Astrocyte (in vitro differentiated cells and primary cell): ENCODE measurements at regions not wholly inside any gene's neighbourhood (a gene's known extent, or its start where the extent isn't known, plus 50 kb on each side); places are given as distances from the start of the nearest gene placed in this dataset.

Experiments used
- DNase-seq: peaks from one replicate; pipeline ENCODE4 v3.0.0-alpha.2; 2010; ENCODE audit warnings: low read depth
- FAIRE-seq: peaks from 2 replicates; lab custom pipeline; 2011; peaks lifted over from hg19 to GRCh38; lab: Jason Lieb, UNC
- H2AFZ ChIP-seq: 2 replicates; pipeline ENCODE4 v1.6.0; 2012; ENCODE audit warnings: low read depth, low read length, inconsistent platforms
- H3K27ac ChIP-seq: 2 replicates; pipeline ENCODE4 v1.5.1; 2011; ENCODE audit warnings: low read depth, low read length, inconsistent platforms
- H3K27me3 ChIP-seq: 2 replicates; pipeline ENCODE4 v1.6.0; 2011; ENCODE audit warnings: low read length, inconsistent platforms; ENCODE audit not compliant: insufficient read depth
- H3K36me3 ChIP-seq: 2 replicates; pipeline ENCODE4 v1.5.1; 2011; ENCODE audit warnings: low read length, inconsistent platforms; ENCODE audit not compliant: insufficient read depth
- H3K4me1 ChIP-seq: 2 replicates; pipeline ENCODE4 v1.5.1; 2011; ENCODE audit warnings: low read length, inconsistent platforms; ENCODE audit not compliant: insufficient read depth
- H3K4me2 ChIP-seq: 2 replicates; pipeline ENCODE4 v1.6.0; 2012; ENCODE audit warnings: low read length, inconsistent platforms
- H3K4me3 ChIP-seq: 2 replicates; pipeline ENCODE4 v1.5.1; 2011; ENCODE audit warnings: low read depth, mild to moderate bottlenecking, low read length, inconsistent platforms; ENCODE audit not compliant: insufficient read depth
- H3K79me2 ChIP-seq: 2 replicates; pipeline ENCODE4 v1.6.0; 2012; ENCODE audit warnings: mild to moderate bottlenecking, low read length, inconsistent platforms; ENCODE audit not compliant: insufficient read depth
- H3K9ac ChIP-seq: 2 replicates; pipeline ENCODE4 v1.6.0; 2012; ENCODE audit warnings: mild to moderate bottlenecking, low read length, inconsistent platforms
- H3K9me3 ChIP-seq: 2 replicates; pipeline ENCODE4 v1.5.1; 2012; ENCODE audit warnings: low read depth, mild to moderate bottlenecking, low read length, inconsistent platforms; ENCODE audit not compliant: insufficient read depth
- H4K20me1 ChIP-seq: 2 replicates; pipeline ENCODE4 v1.6.0; 2012; ENCODE audit warnings: low read length, inconsistent platforms; ENCODE audit not compliant: insufficient read depth
- H3K27ac Mint-ChIP-seq: one replicate; pipeline ENCODE4 v1.8.0; 2021; ENCODE audit warnings: mild to moderate bottlenecking, mixed read lengths; ENCODE audit not compliant: unreplicated experiment
- H3K27me3 Mint-ChIP-seq: one replicate; pipeline ENCODE4 v1.8.0; 2021; ENCODE audit warnings: low read depth, mixed read lengths; ENCODE audit not compliant: unreplicated experiment
- H3K36me3 Mint-ChIP-seq: one replicate; pipeline ENCODE4 v1.8.0; 2021; ENCODE audit warnings: low read depth, mixed read lengths; ENCODE audit not compliant: unreplicated experiment
- H3K4me1 Mint-ChIP-seq: one replicate; pipeline ENCODE4 v1.8.0; 2021; ENCODE audit warnings: low read depth, mixed read lengths; ENCODE audit not compliant: unreplicated experiment
- H3K4me3 Mint-ChIP-seq: one replicate; pipeline ENCODE4 v1.8.0; 2021; ENCODE audit warnings: mild to moderate bottlenecking, moderate library complexity, mixed read lengths; ENCODE audit not compliant: unreplicated experiment
- H3K9me3 Mint-ChIP-seq: one replicate; pipeline ENCODE4 v1.8.0; 2021; ENCODE audit warnings: mild to moderate bottlenecking, mixed read lengths; ENCODE audit not compliant: unreplicated experiment
- CTCF ChIP-seq: IDR thresholded peaks from 2 replicates; pipeline ENCODE4 v1.5.1; 2011; ENCODE audit warnings: low read depth, mild to moderate bottlenecking, inconsistent platforms, low read length, moderate library complexity; ENCODE audit not compliant: insufficient read depth
- EZH2 ChIP-seq: IDR thresholded peaks from 2 replicates; pipeline ENCODE4 v1.6.1; 2012; ENCODE audit warnings: mild to moderate bottlenecking, low read length, inconsistent platforms; ENCODE audit not compliant: insufficient read depth

GRCh38 chr4:14184265-14184664 lies 556.7 kb upstream of the BOD1L1 start:
- Histone ChIP-seq H4K20me1 (no peaks in the 10 kb centered on the region), H3K27ac (no peak overlapping the region), H3K79me2 (no peaks in the 10 kb centered on the region), H3K36me3 (no peaks in the 10 kb centered on the region), H2AFZ (no peak overlapping the region), H3K9ac (no peak overlapping the region), H3K4me3 (no peak overlapping the region), H3K27me3 (no peaks in the 10 kb centered on the region), H3K4me1 (peaks cover 8% of the 10 kb centered on the region), H3K9me3 (no peaks in the 10 kb centered on the region), H3K4me2 (no peak overlapping the region)
- Mint-ChIP-seq H3K36me3 (no peaks in the 10 kb centered on the region), H3K27ac (no peak overlapping the region), H3K4me3 (no peak overlapping the region), H3K9me3 (no peaks in the 10 kb centered on the region), H3K4me1 (peaks cover 7% of the 10 kb centered on the region), H3K27me3 (no peaks in the 10 kb centered on the region)
- no peak for FAIRE-seq
- DNase-seq: peak; percentile 8
- TF ChIP-seq CTCF (no peak), EZH2 (no peak)

- no peak overlapping the region for H3K4me3 Mint-ChIP-seq
- no peaks in the 10 kb centered on the region for H3K9me3 Mint-ChIP-seq
- no peaks in the 10 kb centered on the region for H3K27me3 Mint-ChIP-seq
- H3K27ac Mint-ChIP-seq: no peak overlapping the region
- H3K36me3 Mint-ChIP-seq: no peaks in the 10 kb centered on the region
- DNase-seq: no peak
- H3K4me3 ChIP-seq: no peak overlapping the region
- H3K36me3 ChIP-seq: no peaks in the 10 kb centered on the region
- H3K9ac ChIP-seq: no peak overlapping the region
- H3K4me1 ChIP-seq: peaks cover 8% of the 10 kb centered on the region
- H3K27me3 ChIP-seq: no peaks in the 10 kb centered on the region
- H3K4me2 ChIP-seq: no peak overlapping the region
- no peaks in the 10 kb centered on the region for H3K79me2 ChIP-seq
- no peak overlapping the region for H3K27ac ChIP-seq
- H3K4me1 Mint-ChIP-seq: peaks cover 7% of the 10 kb centered on the region
- H4K20me1 ChIP-seq: no peaks in the 10 kb centered on the region
- TF ChIP-seq CTCF: no peak
- no peak for TF ChIP-seq EZH2
- no peak for FAIRE-seq
- no peak overlapping the region for H2AFZ ChIP-seq
- no peaks in the 10 kb centered on the region for H3K9me3 ChIP-seq
Measured at GRCh38 chr4:14184767-14185166, 557.2 kb upstream of the BOD1L1 start.

- Histone ChIP-seq H3K36me3 (no peaks in the 10 kb centered on the region), H3K4me3 (no peak overlapping the region), H3K4me1 (no peaks in the 10 kb centered on the region), H3K79me2 (no peaks in the 10 kb centered on the region), H3K4me2 (no peak overlapping the region), H4K20me1 (no peaks in the 10 kb centered on the region), H2AFZ (no peak overlapping the region), H3K9me3 (no peaks in the 10 kb centered on the region), H3K27me3 (no peaks in the 10 kb centered on the region), H3K9ac (no peak overlapping the region), H3K27ac (no peak overlapping the region)
- H3K27ac Mint-ChIP-seq: no peak overlapping the region
- TF ChIP-seq CTCF: no peak
- no peak for TF ChIP-seq EZH2
- no peaks in the 10 kb centered on the region for H3K9me3 Mint-ChIP-seq
- peaks cover 5% of the 10 kb centered on the region for H3K27me3 Mint-ChIP-seq
- no peaks in the 10 kb centered on the region for H3K4me1 Mint-ChIP-seq
- H3K36me3 Mint-ChIP-seq: no peaks in the 10 kb centered on the region
- FAIRE-seq (no peak), DNase-seq (no peak)
- H3K4me3 Mint-ChIP-seq: no peak overlapping the region
Measured at GRCh38 chr4:14188214-14188613, 560.7 kb upstream of the BOD1L1 start.
